ENCODE measurements at regions not wholly inside any gene's neighbourhood (a gene's known extent, or its start where the extent isn't known, plus 50 kb on each side); places are given as distances from the start of the nearest gene placed in this dataset.
"Not testable (repeated sequence)": the region's sequence is repeated elsewhere in the genome, so short reads cannot be mapped to it uniquely, and the experiment has no call there.

DNA sequence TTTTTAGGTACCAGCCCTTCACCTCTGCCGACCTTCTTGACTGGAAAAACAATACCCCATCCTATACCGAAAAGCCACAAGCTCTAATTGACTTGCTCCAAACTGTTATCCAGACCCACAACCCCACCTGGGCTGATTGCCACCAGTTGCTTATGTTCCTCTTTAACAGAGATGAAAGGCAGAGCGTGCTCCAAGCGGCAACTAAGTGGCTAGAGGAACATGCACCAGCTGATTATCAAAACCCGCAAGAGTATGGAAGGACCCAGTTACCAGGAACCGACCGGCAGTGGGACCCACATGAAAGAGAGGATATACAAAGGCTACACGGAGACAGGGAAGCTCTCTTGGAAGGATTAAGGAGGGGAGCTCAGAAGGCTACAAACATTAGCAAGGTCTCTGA, 86.1 kb upstream of the TANC1 start:
- no peak for TF ChIP-seq POLR2AphosphoS5 (IDR thresholded peaks at IDR 0.05)
- TF ChIP-seq POLR2A (IDR thresholded peaks at IDR 0.05) = no peak
- TF ChIP-seq, protein P1, sequence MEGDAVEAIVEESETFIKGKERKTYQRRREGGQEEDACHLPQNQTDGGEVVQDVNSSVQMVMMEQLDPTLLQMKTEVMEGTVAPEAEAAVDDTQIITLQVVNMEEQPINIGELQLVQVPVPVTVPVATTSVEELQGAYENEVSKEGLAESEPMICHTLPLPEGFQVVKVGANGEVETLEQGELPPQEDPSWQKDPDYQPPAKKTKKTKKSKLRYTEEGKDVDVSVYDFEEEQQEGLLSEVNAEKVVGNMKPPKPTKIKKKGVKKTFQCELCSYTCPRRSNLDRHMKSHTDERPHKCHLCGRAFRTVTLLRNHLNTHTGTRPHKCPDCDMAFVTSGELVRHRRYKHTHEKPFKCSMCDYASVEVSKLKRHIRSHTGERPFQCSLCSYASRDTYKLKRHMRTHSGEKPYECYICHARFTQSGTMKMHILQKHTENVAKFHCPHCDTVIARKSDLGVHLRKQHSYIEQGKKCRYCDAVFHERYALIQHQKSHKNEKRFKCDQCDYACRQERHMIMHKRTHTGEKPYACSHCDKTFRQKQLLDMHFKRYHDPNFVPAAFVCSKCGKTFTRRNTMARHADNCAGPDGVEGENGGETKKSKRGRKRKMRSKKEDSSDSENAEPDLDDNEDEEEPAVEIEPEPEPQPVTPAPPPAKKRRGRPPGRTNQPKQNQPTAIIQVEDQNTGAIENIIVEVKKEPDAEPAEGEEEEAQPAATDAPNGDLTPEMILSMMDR (IDR thresholded peaks at IDR 0.05) = no peak
- Histone ChIP-seq H3K4me3 (no peak overlapping the region), H3K36me3 (no peaks in the 10 kb centered on the region), H3K27me3 (replicated peaks; ENCODE audit: insufficient read depth) (no peaks in the 10 kb centered on the region), H3K9me3 (no peaks in the 10 kb centered on the region), H3K27ac (no peak overlapping the region), H3K4me1 (replicated peaks) (no peaks in the 10 kb centered on the region)
- WGBS = 92% methylated on average over 8 of the region's 8 CpGs
- DNase-seq (ENCODE audit: low spot score) = no peak
- intact Hi-C loops (cut with DNase I) = no loop called here

- H3K27ac ChIP-seq; H3K27me3 ChIP-seq (replicated peaks; ENCODE audit: insufficient read depth); H3K4me1 ChIP-seq (replicated peaks); DNase-seq (ENCODE audit: low spot score); H3K9me3 ChIP-seq; intact Hi-C loops (cut with DNase I); H3K36me3 ChIP-seq; H3K4me3 ChIP-seq: not testable (repeated sequence)
- WGBS = 81% methylated on average over 3 of the region's 3 CpGs
Observed at GRCh38 chr2:158884552-158884951, 83.9 kb upstream of the TANC1 start.

- 70% methylated on average over 8 of the region's 8 CpGs for WGBS
- H3K36me3 ChIP-seq; H3K27ac ChIP-seq; intact Hi-C loops (cut with DNase I); DNase-seq (ENCODE audit: low spot score); H3K4me1 ChIP-seq (replicated peaks); H3K27me3 ChIP-seq (replicated peaks; ENCODE audit: insufficient read depth); H3K4me3 ChIP-seq; H3K9me3 ChIP-seq: not testable (repeated sequence)
- TF ChIP-seq, protein P1 (IDR thresholded peaks at IDR 0.05) = peak in 2 of 4 experiments; percentile 10 to 20
Observed at GRCh38 chr2:158885018-158885678, 83.3 kb upstream of the TANC1 start.

GRCh38 chr2:158885679-158886050, 82.8 kb upstream of the TANC1 start:
- DNase-seq (ENCODE audit: low spot score) = peak; percentile 79
- H3K27me3 ChIP-seq (replicated peaks; ENCODE audit: insufficient read depth); H3K4me3 ChIP-seq; H3K27ac ChIP-seq; H3K9me3 ChIP-seq; H3K36me3 ChIP-seq; intact Hi-C loops (cut with DNase I); H3K4me1 ChIP-seq (replicated peaks): not testable (repeated sequence)
- WGBS = 31% methylated on average over 10 of the region's 10 CpGs
- TF ChIP-seq POLR2AphosphoS5 (IDR thresholded peaks at IDR 0.05) = peak; percentile 49

DNA sequence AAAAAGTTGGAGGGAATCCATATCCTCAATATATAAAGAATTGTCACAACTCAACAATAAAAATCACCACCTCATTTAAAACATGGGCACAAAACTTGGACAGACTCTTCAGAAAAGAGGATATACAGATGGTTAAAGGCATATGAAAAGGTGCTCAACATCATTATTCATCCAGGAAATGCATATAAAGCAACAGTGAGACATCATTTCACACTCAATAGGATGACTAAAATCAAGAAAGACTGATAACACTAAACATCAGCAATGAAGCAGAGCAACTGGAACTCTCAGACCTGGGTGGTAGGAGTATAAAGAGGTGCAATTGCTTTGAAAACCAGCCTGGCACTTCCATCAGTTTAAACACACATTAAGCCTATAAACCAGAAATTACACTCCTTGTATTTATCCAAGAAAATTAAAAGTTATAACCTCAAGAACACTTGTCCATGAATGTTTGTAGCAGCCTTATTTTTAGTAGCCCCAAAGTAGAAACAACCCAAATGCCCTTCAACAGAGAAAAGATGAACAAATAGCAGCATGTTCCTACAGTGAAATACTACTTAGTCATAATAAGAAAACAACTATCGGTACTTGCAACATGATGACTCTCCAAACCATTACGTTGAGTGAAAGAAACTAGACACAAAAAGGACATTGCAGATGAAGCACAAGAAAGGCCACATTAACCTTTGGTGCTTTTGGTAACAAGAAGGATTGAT, 79.1 kb upstream of the TANC1 start:
- TF ChIP-seq POLR2AphosphoS5 (IDR thresholded peaks at IDR 0.05) (no peak), POLR2A (IDR thresholded peaks at IDR 0.05) (no peak)
- TF ChIP-seq, protein P1 (IDR thresholded peaks at IDR 0.05) = no peak
- 93% methylated on average over 2 of the region's 2 CpGs for WGBS

More for the DNA sequence above, 79.1 kb upstream of the TANC1 start:
- Histone ChIP-seq H3K4me1 (replicated peaks) (no peaks in the 10 kb centered on the region), H3K27ac (no peak overlapping the region), H3K27me3 (replicated peaks; ENCODE audit: insufficient read depth) (no peaks in the 10 kb centered on the region), H3K9me3 (no peaks in the 10 kb centered on the region), H3K4me3 (no peak overlapping the region), H3K36me3 (no peaks in the 10 kb centered on the region)
- intact Hi-C loops (cut with DNase I) = no loop called here
- DNase-seq (ENCODE audit: low spot score) = no peak
